Retinal pigment epithelial cell (primary cell): ENCODE measurements at regions not wholly inside any gene's neighbourhood (a gene's known extent, or its start where the extent isn't known, plus 50 kb on each side); places are given as distances from the start of the nearest gene placed in this dataset.
"Not testable (repeated sequence)": the region's sequence is repeated elsewhere in the genome, so short reads cannot be mapped to it uniquely, and the experiment has no call there.

Source experiments
- DNase-seq: peaks from one replicate; pipeline ENCODE4 v3.0.0-alpha.2; 2010; ENCODE audit warnings: low read depth
- H3K4me3 ChIP-seq: 2 replicates; pipeline ENCODE4 v1.5.1; 2011; ENCODE audit warnings: mild to moderate bottlenecking, low read length, control low read depth, moderate library complexity
- TF ChIP-seq, protein P1 (sequence below): conservative IDR thresholded peaks from 2 replicates; pipeline ENCODE4 v1.5.1; 2011; ENCODE audit warnings: low read depth, low read length, control low read depth, inconsistent platforms

DNA sequence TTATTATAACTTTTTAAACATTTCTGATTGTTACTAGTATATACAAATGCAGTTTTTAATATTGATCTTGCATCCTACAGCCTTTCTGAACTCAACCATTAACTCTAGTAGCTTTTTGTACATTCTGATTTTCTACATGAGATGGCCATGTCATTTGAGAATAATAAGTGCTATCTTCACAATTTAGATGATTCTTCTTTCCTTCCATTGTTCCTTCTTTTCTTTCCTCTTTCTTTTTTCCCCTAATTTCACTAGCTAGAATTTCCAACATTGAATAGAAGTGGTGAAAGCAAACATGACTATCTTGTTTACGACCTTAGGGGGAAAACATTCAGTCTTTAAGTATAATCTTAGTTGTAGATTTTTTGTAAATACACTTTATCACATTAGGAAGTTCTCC lies 128.2 kb upstream of the PRSS16 start:
- no peak for DNase-seq
- TF ChIP-seq, protein P1, sequence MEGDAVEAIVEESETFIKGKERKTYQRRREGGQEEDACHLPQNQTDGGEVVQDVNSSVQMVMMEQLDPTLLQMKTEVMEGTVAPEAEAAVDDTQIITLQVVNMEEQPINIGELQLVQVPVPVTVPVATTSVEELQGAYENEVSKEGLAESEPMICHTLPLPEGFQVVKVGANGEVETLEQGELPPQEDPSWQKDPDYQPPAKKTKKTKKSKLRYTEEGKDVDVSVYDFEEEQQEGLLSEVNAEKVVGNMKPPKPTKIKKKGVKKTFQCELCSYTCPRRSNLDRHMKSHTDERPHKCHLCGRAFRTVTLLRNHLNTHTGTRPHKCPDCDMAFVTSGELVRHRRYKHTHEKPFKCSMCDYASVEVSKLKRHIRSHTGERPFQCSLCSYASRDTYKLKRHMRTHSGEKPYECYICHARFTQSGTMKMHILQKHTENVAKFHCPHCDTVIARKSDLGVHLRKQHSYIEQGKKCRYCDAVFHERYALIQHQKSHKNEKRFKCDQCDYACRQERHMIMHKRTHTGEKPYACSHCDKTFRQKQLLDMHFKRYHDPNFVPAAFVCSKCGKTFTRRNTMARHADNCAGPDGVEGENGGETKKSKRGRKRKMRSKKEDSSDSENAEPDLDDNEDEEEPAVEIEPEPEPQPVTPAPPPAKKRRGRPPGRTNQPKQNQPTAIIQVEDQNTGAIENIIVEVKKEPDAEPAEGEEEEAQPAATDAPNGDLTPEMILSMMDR: no peak
- H3K4me3 ChIP-seq: no peak overlapping the region

DNA sequence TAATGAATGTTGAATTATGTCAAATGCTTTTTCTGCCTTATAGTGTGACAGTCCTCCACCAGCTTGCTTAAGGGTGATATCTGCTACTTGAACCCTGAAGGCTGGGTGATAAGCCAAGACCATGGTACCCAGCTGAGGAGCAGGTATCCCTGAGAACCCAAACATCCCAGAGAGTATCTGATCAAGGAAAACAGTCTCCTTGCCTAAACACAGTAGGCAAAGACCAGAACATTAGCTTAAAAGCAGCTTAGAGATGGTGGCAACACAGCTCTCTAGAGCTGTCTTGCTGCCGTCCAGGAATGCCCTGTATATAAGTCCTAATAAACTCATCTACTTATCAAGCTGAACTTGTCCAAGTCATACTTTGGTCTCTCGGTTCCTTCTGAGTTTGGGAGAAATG lies 127.7 kb upstream of the PRSS16 start:
- no peak overlapping the region for H3K4me3 ChIP-seq
- TF ChIP-seq, protein P1: no peak
- DNase-seq: no peak

DNA sequence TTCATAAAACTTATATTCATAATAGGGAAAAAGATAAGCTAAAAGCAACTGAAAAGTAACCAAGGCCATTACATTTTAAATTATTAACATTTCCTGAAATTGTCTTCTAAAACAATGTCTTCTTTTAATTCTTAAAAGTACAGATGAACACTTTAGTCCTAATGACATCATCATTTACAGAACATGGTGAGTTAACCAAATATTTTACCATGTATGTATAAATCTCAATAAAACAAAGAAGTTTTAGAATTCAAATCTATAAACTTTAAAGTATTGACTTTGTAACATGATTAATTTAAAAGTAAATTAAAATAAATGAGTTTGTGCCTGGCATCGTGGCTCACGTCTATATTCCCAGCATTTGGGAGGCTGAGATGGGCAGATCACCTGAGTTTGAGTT lies 125.9 kb upstream of the PRSS16 start:
- TF ChIP-seq, protein P1: no peak
- no peak for DNase-seq
- no peak overlapping the region for H3K4me3 ChIP-seq

DNA sequence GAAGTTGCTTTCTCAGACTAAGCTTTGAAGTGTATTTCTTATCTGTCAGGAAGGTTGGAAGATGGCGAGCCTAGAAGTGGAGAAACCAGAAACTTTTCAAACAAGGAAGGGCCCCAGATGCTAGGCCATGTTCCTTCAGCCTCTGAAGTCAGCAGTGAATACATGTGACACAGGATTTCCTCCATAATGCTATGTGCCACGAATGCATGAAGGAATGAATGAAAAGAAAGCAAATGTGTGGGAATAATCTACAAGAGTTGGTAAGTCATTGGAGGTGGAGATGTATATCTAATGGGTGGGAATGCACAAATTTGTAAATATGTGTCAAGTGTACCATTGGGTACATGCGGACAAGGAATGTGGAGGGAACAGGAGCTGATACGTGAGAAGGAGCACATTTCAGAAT lies 123.2 kb upstream of the PRSS16 start:
- TF ChIP-seq, protein P1: no peak
- H3K4me3 ChIP-seq: no peak overlapping the region
- DNase-seq: no peak

DNA sequence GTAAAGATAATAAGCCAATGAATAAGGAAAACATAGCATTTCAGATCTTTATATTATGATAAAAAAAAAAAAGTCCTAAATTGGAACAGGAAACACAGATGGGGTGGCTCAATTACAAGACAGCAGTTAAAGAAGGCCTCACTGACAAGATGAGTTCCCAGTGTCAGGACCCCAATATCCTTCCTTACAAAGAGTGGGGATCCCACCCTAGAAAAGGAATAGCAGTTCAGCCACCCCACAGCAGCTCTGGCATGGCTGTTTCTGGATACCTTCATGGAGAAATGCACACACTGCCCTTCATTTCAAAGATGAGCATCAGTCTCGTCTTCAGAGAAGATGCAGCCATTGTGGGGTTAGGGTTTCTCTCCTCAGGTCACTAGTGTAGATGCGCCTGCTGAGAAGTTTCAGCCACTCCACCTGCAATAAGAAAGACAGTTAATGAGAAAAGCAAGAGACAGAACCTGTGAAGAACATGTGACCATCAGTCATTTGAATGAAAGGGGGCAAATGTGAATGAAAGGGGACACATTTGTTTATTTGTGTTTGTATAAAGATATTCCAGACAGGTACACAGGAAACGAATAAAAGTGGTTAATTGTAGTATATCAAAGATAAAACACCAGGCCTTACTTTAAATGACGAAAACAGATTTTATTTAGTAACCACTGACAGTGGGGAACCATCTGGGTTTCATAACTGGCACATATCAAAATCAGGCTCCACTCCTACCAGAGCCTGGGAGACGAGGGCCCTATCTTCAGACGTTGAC lies 121.3 kb upstream of the PRSS16 start:
- H3K4me3 ChIP-seq: no peak overlapping the region
- TF ChIP-seq, protein P1: no peak
- DNase-seq: no peak

DNA sequence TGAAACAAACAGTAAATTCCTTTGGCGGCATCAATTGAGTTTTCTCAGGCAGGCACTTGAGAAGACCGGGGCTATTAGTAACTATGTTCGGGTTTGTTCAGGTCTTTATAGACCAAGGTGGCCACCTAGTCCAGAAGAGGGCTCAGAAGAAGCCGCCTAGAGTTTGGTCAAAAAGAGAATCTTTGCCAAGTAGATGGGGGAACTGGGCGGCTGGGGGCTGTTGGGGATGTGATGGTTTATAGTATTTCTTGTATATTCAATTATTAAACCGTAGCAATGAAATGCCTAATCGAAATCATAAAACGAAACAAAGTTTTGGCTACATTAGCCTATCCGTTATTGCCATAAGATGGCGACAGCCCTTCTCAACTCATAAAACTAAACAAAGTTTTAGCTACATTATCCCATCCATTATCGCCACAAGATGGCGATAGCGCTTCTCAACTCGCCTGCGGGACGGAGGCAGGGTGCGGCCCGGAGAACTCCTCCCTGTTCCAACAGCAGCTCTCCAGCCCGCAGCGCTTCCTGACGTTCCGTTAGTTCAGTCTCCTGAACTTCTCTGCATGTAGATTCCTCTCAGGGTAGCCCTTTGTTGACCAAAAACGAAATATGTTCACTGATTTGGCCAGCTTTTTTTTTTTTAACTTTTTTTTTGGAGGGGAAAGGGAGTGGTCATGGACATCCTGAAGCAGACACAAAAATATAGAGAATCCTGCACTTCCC lies 120.5 kb upstream of the PRSS16 start:
- TF ChIP-seq, protein P1: peak; percentile 80
- peak overlapping the region; percentile 50 for H3K4me3 ChIP-seq
- no peak for DNase-seq

DNA sequence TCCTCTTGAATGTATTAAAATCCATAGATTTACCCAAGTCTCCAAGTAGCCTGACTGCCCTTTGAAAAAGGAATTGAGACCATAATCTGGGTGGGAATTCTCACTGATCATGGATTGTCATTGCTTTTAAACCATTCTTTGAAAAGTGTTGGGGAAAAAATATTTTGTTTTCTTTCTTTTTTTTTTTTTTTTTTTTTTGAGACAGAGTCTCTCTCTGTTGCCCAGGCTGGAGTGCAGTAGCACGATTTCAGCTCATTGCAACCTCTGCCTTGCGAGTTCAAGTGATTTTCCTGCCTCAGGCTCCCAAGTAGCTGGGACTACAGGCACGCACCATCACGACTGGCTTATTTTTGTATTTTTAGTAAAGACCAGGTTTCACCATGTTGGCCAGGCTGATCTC lies 119.6 kb upstream of the PRSS16 start:
- H3K4me3 ChIP-seq, DNase-seq: not testable (repeated sequence)
